IMR-90 (cell line): ENCODE measurements at regions not wholly inside any gene's neighbourhood (a gene's known extent, or its start where the extent isn't known, plus 50 kb on each side); places are given as distances from the start of the nearest gene placed in this dataset.

Experiments used
- ATAC-seq: fragments of 200-7000 bp; cut with Tn5 transposase; 2 replicates; pipeline ENCODE4 v1.9.1; 2020; ENCODE audit warnings: low read depth, mild to moderate bottlenecking, moderate library complexity
- BruUV-seq: library from RNA; stranded (reverse); fragments of 400-500 nt; replicated peaks from 2 replicates; lab custom pipeline; 2021; lab: Mats Ljungman, UMichigan
- CTCF ChIA-PET: fragments of 300-600 bp; formaldehyde crosslinking; extraction: SDS; loops from one replicate; lab custom pipeline; 2021; ENCODE audit warnings: antibody characterized with exemption; lab: Yijun Ruan, JAX
- POLR2A ChIA-PET: fragments of 300-600 bp; sonication (Branson Sonifier 250); formaldehyde crosslinking; loops from one replicate; lab custom pipeline; 2022; ENCODE audit warnings: antibody characterized with exemption; ENCODE audit not compliant: unreplicated experiment; lab: Charles Lee
- DNase-seq: peaks from one replicate; pipeline ENCODE4 v3.0.0; 2013
- H2AFZ ChIP-seq: replicated peaks from 2 replicates; pipeline ENCODE3; 2013; ENCODE audit warnings: low read length, mild to moderate bottlenecking; ENCODE audit not compliant: poor library complexity
- H2AK5ac ChIP-seq: 2 replicates; pipeline ENCODE4 v1.6.1; 2013; ENCODE audit warnings: low read depth, low read length, inconsistent platforms
- H2AK9ac ChIP-seq: replicated peaks from 2 replicates; pipeline ENCODE3; 2013; ENCODE audit warnings: mild to moderate bottlenecking, low read depth, low read length, moderate library complexity; ENCODE audit not compliant: poor library complexity
- H2BK120ac ChIP-seq: 2 replicates; pipeline ENCODE4 v1.6.1; 2013; ENCODE audit warnings: low read depth, low read length, inconsistent platforms
- H2BK15ac ChIP-seq: 3 replicates; pipeline ENCODE4 v1.6.1; 2013; ENCODE audit warnings: low read depth, low read length, inconsistent platforms
- H2BK20ac ChIP-seq: 2 replicates; pipeline ENCODE4 v1.6.1; 2013; ENCODE audit warnings: low read depth, mild to moderate bottlenecking, inconsistent platforms, low read length, moderate library complexity
- H2BK5ac ChIP-seq: 2 replicates; pipeline ENCODE4 v1.6.1; 2013; ENCODE audit warnings: mild to moderate bottlenecking, low read depth, low read length, inconsistent platforms; ENCODE audit not compliant: poor library complexity, severe bottlenecking
- H3K14ac ChIP-seq: replicated peaks from 2 replicates; pipeline ENCODE4 v1.6.1; 2013; ENCODE audit warnings: low read depth, low read length, inconsistent platforms
- H3K18ac ChIP-seq: 2 replicates; pipeline ENCODE4 v1.6.1; 2013; ENCODE audit warnings: low read depth, low read length, control low read depth
- H3K23ac ChIP-seq: 2 replicates; pipeline ENCODE4 v1.6.1; 2013; ENCODE audit warnings: low read depth, low read length, inconsistent platforms
- H3K27ac ChIP-seq: 2 replicates; pipeline ENCODE4 v1.5.1; 2013; ENCODE audit warnings: mild to moderate bottlenecking, control low read depth, low read length; ENCODE audit not compliant: insufficient read depth
- H3K27me3 ChIP-seq: 2 replicates; pipeline ENCODE4 v1.6.1; 2013; ENCODE audit warnings: low read length; ENCODE audit not compliant: control insufficient read depth, insufficient read depth
- H3K36me3 ChIP-seq: 2 replicates; pipeline ENCODE4 v1.6.1; 2013; ENCODE audit warnings: low read length, mixed read lengths; ENCODE audit not compliant: control insufficient read depth, insufficient read depth
- H3K4ac ChIP-seq: 2 replicates; pipeline ENCODE4 v1.6.1; 2013; ENCODE audit warnings: low read depth, low read length, inconsistent platforms
- H3K4me1 ChIP-seq: 2 replicates; pipeline ENCODE4 v1.6.1; 2013; ENCODE audit warnings: low read length, mixed read lengths; ENCODE audit not compliant: control insufficient read depth, insufficient read depth
- H3K4me2 ChIP-seq: 2 replicates; pipeline ENCODE4 v1.6.1; 2013; ENCODE audit warnings: low read depth, mild to moderate bottlenecking, control low read depth, low read length, moderate library complexity
- H3K4me3 ChIP-seq: 2 replicates; pipeline ENCODE4 v1.5.1; 2013; ENCODE audit warnings: low read depth, mild to moderate bottlenecking, control low read depth, low read length, moderate library complexity; ENCODE audit not compliant: insufficient read depth
- H3K56ac ChIP-seq: 2 replicates; pipeline ENCODE4 v1.6.1; 2013; ENCODE audit warnings: low read length, inconsistent platforms; ENCODE audit not compliant: insufficient read depth; ENCODE audit errors: extremely low read depth
- H3K79me1 ChIP-seq, 2 experiments: 2 replicates each; pipeline ENCODE4 v1.6.1; 2013; ENCODE audit warnings: low read length in 2 of 2, inconsistent platforms in 1 of 2, low read depth in 1 of 2
- H3K9ac ChIP-seq: 2 replicates; pipeline ENCODE4 v1.6.1; 2013; ENCODE audit warnings: low read depth, low read length, control low read depth
- H3K9me1 ChIP-seq: 2 replicates; pipeline ENCODE4 v1.6.1; 2013; ENCODE audit warnings: low read length, inconsistent platforms; ENCODE audit not compliant: insufficient read depth
- H3K9me3 ChIP-seq: 2 replicates; pipeline ENCODE4 v1.6.1; 2013; ENCODE audit warnings: low read length; ENCODE audit not compliant: control insufficient read depth, insufficient read depth
- H4K20me1 ChIP-seq: 2 replicates; pipeline ENCODE4 v1.6.1; 2013; ENCODE audit warnings: low read length, inconsistent platforms; ENCODE audit not compliant: insufficient read depth
- H4K5ac ChIP-seq: 2 replicates; pipeline ENCODE4 v1.6.1; 2013; ENCODE audit warnings: mild to moderate bottlenecking, low read depth, low read length, control low read depth
- H4K8ac ChIP-seq, 2 experiments: 2 replicates each; pipeline ENCODE4 v1.6.1; 2013; ENCODE audit warnings: low read depth in 2 of 2, low read length in 2 of 2, control low read depth in 1 of 2, inconsistent platforms in 1 of 2
- H4K91ac ChIP-seq: 2 replicates; pipeline ENCODE4 v1.6.1; 2013; ENCODE audit warnings: low read depth, low read length, inconsistent platforms; ENCODE audit not compliant: insufficient read depth
- MXI1 ChIP-seq: IDR thresholded peaks from 2 replicates; pipeline ENCODE4 v1.6.1; 2012; ENCODE audit warnings: low read depth, mild to moderate bottlenecking, low read length, moderate library complexity, borderline replicate concordance
- NFE2L2 ChIP-seq: fragments of 150-350 bp; IDR thresholded peaks from 2 replicates; pipeline ENCODE4 v1.6.1; 2016; ENCODE audit warnings: low read depth, mild to moderate bottlenecking, low read length
- WGBS, 2 experiments: methylation state at CpG; one replicate each; pipeline versions ENCODE4 v1.1.5 to v1.1.7; 2013; ENCODE audit warnings: missing lambda C conversion rate in 2 of 2; ENCODE audit not compliant: insufficient read length in 1 of 2; ENCODE audit errors: extremely low coverage in 2 of 2; 5-methylcytosine and 5-hydroxymethylcytosine counted together
- dilution Hi-C: fragments of 300-500 bp; cut with HindIII; formaldehyde crosslinking; loops from one replicate; pipeline ENCODE4 v1.14.3; 2018; ENCODE audit warnings: low sequenced_read_pairs; ENCODE audit not compliant: unreplicated experiment
- in situ Hi-C: fragments of 300-500 bp; cut with MboI; formaldehyde crosslinking; loops from 3 replicates; pipeline ENCODE4 v1.14.3; 2019; ENCODE audit warnings: low sequenced_read_pairs, inconsistent platforms, mixed read lengths
- intact Hi-C: fragments of 100-400 bp; cut with micrococcal nuclease; formaldehyde crosslinking; loops from 2 replicates; pipeline ENCODE4 v1.10.0; 2022
- TF ChIP-seq, protein P1 (sequence below): fragments of 150-350 bp; IDR thresholded peaks from 2 replicates; pipeline ENCODE4 v1.6.1; 2016; ENCODE audit warnings: low read depth, mild to moderate bottlenecking, low read length, moderate library complexity, borderline replicate concordance

- Histone ChIP-seq H2BK5ac (no peak overlapping the region), H2AK5ac (no peak overlapping the region), H4K20me1 (no peaks in the 10 kb centered on the region), H3K18ac (peak overlapping the region; percentile 49; the same call in 1 of the 2 replicates), H3K9me3 (no peaks in the 10 kb centered on the region), H4K5ac (no peak overlapping the region), H4K8ac (no peak overlapping the region), H3K4me1 (peaks cover 3% of the 10 kb centered on the region), H2AFZ (no peak overlapping the region), H3K14ac (no peak overlapping the region), H2BK120ac (no peak overlapping the region), H3K27me3 (no peaks in the 10 kb centered on the region), H2BK20ac (no peak overlapping the region), H3K79me1 (no peaks in the 10 kb centered on the region), H3K36me3 (no peaks in the 10 kb centered on the region), H3K4me3 (no peak overlapping the region), H3K4me2 (no peak overlapping the region), H3K56ac (no peak overlapping the region), H3K9me1 (no peaks in the 10 kb centered on the region), H3K27ac (no peak overlapping the region), H3K9ac (no peak overlapping the region), H2AK9ac (no peak overlapping the region), H4K91ac (no peak overlapping the region), H2BK15ac (0 out of 3 replicates have a peak overlapping the region, but pooled peaks have one; percentile 21), H3K4ac (no peak overlapping the region), H3K23ac (no peak overlapping the region)
- BruUV-seq, result no TSS peak
- dilution Hi-C loops (no loop called here), intact Hi-C loops (no loop called here), in situ Hi-C loops (no loop called here)
- TF ChIP-seq, protein P1, sequence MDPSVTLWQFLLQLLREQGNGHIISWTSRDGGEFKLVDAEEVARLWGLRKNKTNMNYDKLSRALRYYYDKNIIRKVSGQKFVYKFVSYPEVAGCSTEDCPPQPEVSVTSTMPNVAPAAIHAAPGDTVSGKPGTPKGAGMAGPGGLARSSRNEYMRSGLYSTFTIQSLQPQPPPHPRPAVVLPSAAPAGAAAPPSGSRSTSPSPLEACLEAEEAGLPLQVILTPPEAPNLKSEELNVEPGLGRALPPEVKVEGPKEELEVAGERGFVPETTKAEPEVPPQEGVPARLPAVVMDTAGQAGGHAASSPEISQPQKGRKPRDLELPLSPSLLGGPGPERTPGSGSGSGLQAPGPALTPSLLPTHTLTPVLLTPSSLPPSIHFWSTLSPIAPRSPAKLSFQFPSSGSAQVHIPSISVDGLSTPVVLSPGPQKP, result no peak
- TF ChIP-seq MXI1 (no peak), NFE2L2 (no peak)
- ATAC-seq (no peak), DNase-seq (no peak)
- no CpG with 5 or more reads among the region's 1 CpG for WGBS, 2 experiments
- POLR2A ChIA-PET, result no interaction called here
- CTCF ChIA-PET, result interaction anchor here (1.2 kb wide), 1 partner anchor 10 kb away, joined by 3 read pairs; no protein-coding TSS in a partner anchor
Observed at GRCh38 chr5:144101616-144102015, 68.8 kb downstream of the YIPF5 start.
